ENCODE measurements at regions not wholly inside any gene's neighbourhood (a gene's known extent, or its start where the extent isn't known, plus 50 kb on each side); places are given as distances from the start of the nearest gene placed in this dataset.

DNA sequence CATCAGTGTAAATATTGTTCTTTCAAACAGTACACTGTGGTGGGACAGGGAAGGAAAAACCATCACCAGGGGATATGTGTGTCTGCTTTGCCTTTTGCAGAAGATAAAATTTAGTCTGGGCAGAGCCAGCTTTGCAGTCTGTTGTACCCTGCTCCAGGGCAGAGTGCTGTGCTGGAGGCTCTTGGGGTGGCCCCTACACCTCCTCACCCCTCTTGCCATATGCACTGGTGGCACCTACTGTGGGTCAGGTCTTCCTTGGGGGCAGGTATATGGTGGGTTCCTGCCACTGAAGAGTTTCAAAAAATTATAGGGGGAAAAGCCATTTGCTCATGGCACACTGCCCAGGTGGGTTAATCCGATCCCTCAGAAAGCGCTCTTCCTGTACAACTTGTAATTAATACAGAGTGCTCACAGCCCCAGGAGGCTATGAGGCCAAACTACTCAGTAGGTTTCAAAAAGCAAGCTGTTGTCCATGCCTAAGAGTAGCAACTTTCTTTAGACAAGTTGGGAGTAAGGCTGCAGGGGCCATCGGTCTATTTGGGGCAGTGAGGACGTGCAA, 112.7 kb upstream of the BMPER start:
- Histone ChIP-seq H2AFZ (ENCODE audit: low read depth, low read length, poor library complexity, severe bottlenecking) (no peak overlapping the region), H3K79me2 (ENCODE audit: insufficient read depth, low read length) (no peaks in the 10 kb centered on the region), H4K20me1 (ENCODE audit: insufficient read depth) (no peaks in the 10 kb centered on the region), H3K27me3 (ENCODE audit: insufficient read depth, low read length) (peaks cover 9% of the 10 kb centered on the region; the same call in 1 of the 2 replicates), H3K36me3 (ENCODE audit: control insufficient read depth in 1 of 2, insufficient read depth in 2 of 2, low read length in 2 of 2) (no peaks in the 10 kb centered on the region), H3K4me2 (ENCODE audit: low read length) (no peak overlapping the region), H3K9me2 (ENCODE audit: insufficient read depth) (no peaks in the 10 kb centered on the region), H3K27ac (ENCODE audit: low read depth, low read length) (no peak overlapping the region), H3K4me3 (replicated peaks in 1 of 2; ENCODE audit: low read depth in 1 of 2, low read length in 2 of 2) (no peak overlapping the region), H3K9me3 (ENCODE audit: control insufficient read depth in 1 of 2, insufficient read depth in 1 of 2, low read depth in 1 of 2, low read length in 2 of 2) (no peaks in the 10 kb centered on the region), H3K9ac (ENCODE audit: low read length) (no peak overlapping the region), H3K4me1 (ENCODE audit: control insufficient read depth in 1 of 2, insufficient read depth in 2 of 2, low read length in 2 of 2) (no peaks in the 10 kb centered on the region)
- ChIA-PET RAD21 (ENCODE audit: low non-redundant PET in 1 of 2, low total read pairs in 2 of 2, uncharacterized antibody in 2 of 2, unreplicated experiment in 2 of 2) (no interaction called here), POLR2A (no interaction called here), CTCF (no interaction called here)
- intact Hi-C loops (cut with micrococcal nuclease): no loop called here
- no peak for TF ChIP-seq EZH2phosphoT487 (IDR thresholded peaks at IDR 0.05; ENCODE audit: borderline replicate concordance)
- no peak for TF ChIP-seq RAD21 (IDR thresholded peaks at IDR 0.05; ENCODE audit: low read depth)
- no peak for TF ChIP-seq EZH2 (IDR thresholded peaks at IDR 0.05)
- TF ChIP-seq, protein P1, sequence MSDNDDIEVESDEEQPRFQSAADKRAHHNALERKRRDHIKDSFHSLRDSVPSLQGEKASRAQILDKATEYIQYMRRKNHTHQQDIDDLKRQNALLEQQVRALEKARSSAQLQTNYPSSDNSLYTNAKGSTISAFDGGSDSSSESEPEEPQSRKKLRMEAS (IDR thresholded peaks at IDR 0.05): no peak
- no peak for TF ChIP-seq ZFX (IDR thresholded peaks at IDR 0.05)
- BruUV-seq (replicated peaks): no TSS peak
- DNase-seq (ENCODE audit: low read depth, low spot score): no peak
- no peak for ATAC-seq

DNA sequence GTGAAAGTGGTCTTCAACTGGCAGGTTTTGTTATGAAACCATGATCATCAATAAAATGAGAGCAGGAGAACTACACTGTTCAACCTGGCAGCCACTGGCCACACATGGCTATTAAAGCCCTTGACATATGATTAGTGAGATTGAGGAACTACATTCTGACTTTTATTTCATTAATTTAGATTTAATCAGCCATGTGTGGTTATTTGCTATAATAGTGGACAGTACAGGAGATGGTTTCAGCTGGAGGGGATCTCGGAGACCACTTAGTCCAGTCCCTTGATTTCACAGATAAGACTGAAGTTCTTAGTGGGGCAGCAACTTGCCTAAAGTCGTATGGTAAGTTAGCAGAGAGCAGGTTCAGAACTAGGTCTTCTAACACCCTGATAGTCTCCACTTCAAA, 111.7 kb upstream of the BMPER start:
- ChIA-PET CTCF (no interaction called here), RAD21 (ENCODE audit: low non-redundant PET in 1 of 2, low total read pairs in 2 of 2, uncharacterized antibody in 2 of 2, unreplicated experiment in 2 of 2) (no interaction called here), POLR2A (no interaction called here)
- DNase-seq (ENCODE audit: low read depth, low spot score) (no peak), ATAC-seq (no peak)
- no peaks in the 10 kb centered on the region for H3K79me2 ChIP-seq (ENCODE audit: insufficient read depth, low read length)
- H3K4me1 ChIP-seq (ENCODE audit: control insufficient read depth in 1 of 2, insufficient read depth in 2 of 2, low read length in 2 of 2): no peaks in the 10 kb centered on the region
- no peak overlapping the region for H3K4me2 ChIP-seq (ENCODE audit: low read length)
- H3K27me3 ChIP-seq (ENCODE audit: insufficient read depth, low read length): peaks cover 7% of the 10 kb centered on the region; the same call in 1 of the 2 replicates
- H3K9me3 ChIP-seq (ENCODE audit: control insufficient read depth in 1 of 2, insufficient read depth in 1 of 2, low read depth in 1 of 2, low read length in 2 of 2): no peaks in the 10 kb centered on the region
- no peak overlapping the region for H3K27ac ChIP-seq (ENCODE audit: low read depth, low read length)
- H3K36me3 ChIP-seq (ENCODE audit: control insufficient read depth in 1 of 2, insufficient read depth in 2 of 2, low read length in 2 of 2): no peaks in the 10 kb centered on the region
- no peak overlapping the region for H2AFZ ChIP-seq (ENCODE audit: low read depth, low read length, poor library complexity, severe bottlenecking)
- H3K9ac ChIP-seq (ENCODE audit: low read length): no peak overlapping the region
- H3K4me3 ChIP-seq (replicated peaks in 1 of 2; ENCODE audit: low read depth in 1 of 2, low read length in 2 of 2): no peak overlapping the region
- H4K20me1 ChIP-seq (ENCODE audit: insufficient read depth): no peaks in the 10 kb centered on the region
- no TSS peak for BruUV-seq (replicated peaks)
- no peaks in the 10 kb centered on the region for H3K9me2 ChIP-seq (ENCODE audit: insufficient read depth)
- intact Hi-C loops (cut with micrococcal nuclease): no loop called here
- TF ChIP-seq ZNF274 (IDR thresholded peaks at IDR 0.05; ENCODE audit: low read depth, low read length): no peak
- no peak for TF ChIP-seq CBX3 (IDR thresholded peaks at IDR 0.05; ENCODE audit: low read depth)
- TF ChIP-seq ZFX (IDR thresholded peaks at IDR 0.05): no peak
- TF ChIP-seq RAD21 (IDR thresholded peaks at IDR 0.05; ENCODE audit: low read depth): no peak
- no peak for TF ChIP-seq SRF (IDR thresholded peaks at IDR 0.05; ENCODE audit: low read depth)
- no peak for TF ChIP-seq EGR1 (IDR thresholded peaks at IDR 0.05; ENCODE audit: low read depth)
- no peak for TF ChIP-seq SIN3A (IDR thresholded peaks at IDR 0.05; ENCODE audit: low read depth)
- TF ChIP-seq ZBTB33 (IDR thresholded peaks at IDR 0.05; ENCODE audit: extremely low read depth, insufficient replicate concordance, low read length): no peak
- TF ChIP-seq TCF7L2 (IDR thresholded peaks at IDR 0.05; ENCODE audit: borderline replicate concordance, extremely low read depth, insufficient read depth, insufficient read length): no peak
- TF ChIP-seq, protein P2, sequence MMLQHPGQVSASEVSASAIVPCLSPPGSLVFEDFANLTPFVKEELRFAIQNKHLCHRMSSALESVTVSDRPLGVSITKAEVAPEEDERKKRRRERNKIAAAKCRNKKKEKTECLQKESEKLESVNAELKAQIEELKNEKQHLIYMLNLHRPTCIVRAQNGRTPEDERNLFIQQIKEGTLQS (IDR thresholded peaks at IDR 0.05): no peak
- TF ChIP-seq CEBPB (IDR thresholded peaks at IDR 0.05; ENCODE audit: low read depth): no peak
- TF ChIP-seq, protein P1 (IDR thresholded peaks at IDR 0.05): no peak
- TF ChIP-seq JUND (IDR thresholded peaks at IDR 0.05): no peak
- TF ChIP-seq YY1 (IDR thresholded peaks at IDR 0.05; ENCODE audit: extremely low read depth, insufficient replicate concordance, low read depth, low read length): no peak
- no peak for TF ChIP-seq POLR2AphosphoS5 (IDR thresholded peaks at IDR 0.05; ENCODE audit: low read depth, low read length)
- TF ChIP-seq SP1 (IDR thresholded peaks at IDR 0.05; ENCODE audit: low read depth): no peak

Data from HCT116 (cell line).